HG03060 (cell line): ENCODE measurements at regions not wholly inside any gene's neighbourhood (a gene's known extent, or its start where the extent isn't known, plus 50 kb on each side); places are given as distances from the start of the nearest gene placed in this dataset.
"Not testable (repeated sequence)": the region's sequence is repeated elsewhere in the genome, so short reads cannot be mapped to it uniquely, and the experiment has no call there.

ENCODE experiments used
- ATAC-seq: cut with Tn5 transposase; IDR thresholded peaks from one replicate; pipeline ENCODE4 v1.9.1; 2021; ENCODE audit warnings: low read depth, moderate number of reproducible peaks; ENCODE audit not compliant: unreplicated experiment

DNA sequence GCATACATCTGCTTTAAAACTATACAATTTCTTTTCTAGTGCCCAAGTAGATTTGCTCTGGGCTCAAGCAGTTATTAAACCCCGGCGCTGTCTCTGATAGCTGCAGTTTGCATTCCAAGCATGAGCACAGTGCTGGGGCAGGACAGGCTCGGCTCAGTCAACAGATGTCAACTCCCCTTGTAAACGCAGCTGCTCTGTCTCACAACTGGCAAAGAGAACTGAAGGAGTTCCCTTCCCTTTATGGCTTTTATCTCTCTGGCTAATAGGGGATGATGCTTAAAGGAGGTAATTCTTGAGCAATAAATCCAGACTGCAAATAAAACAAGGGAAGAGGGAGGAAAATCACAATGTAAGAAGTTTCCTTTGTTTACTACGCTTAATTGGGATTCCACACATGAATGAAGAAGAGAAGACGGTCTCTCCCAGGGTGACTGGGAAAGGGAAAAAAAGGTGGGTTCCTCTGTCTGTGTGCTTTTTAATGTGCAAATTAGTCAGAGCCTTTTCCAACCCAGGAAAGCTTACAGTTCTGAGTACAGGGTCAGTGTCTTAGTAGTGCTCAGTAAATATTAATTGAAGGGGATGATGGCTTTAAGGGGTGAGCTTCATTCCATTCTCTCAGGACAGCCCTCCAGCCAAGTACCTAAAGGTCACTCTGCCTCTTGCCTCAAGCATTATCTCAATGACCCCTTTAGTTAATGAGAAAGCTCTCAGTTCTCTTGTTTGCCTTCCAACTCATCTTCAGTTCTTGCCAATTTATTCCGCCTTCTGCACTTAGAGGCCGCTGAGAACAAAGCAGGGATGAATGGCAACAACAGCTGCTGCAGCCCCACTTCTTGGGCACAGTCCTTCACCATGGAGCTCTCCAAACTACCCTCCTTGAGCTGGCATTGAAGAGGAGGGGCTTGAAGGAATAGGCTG lies 155.7 kb upstream of the JADE1 start:
- ATAC-seq = no peak

DNA sequence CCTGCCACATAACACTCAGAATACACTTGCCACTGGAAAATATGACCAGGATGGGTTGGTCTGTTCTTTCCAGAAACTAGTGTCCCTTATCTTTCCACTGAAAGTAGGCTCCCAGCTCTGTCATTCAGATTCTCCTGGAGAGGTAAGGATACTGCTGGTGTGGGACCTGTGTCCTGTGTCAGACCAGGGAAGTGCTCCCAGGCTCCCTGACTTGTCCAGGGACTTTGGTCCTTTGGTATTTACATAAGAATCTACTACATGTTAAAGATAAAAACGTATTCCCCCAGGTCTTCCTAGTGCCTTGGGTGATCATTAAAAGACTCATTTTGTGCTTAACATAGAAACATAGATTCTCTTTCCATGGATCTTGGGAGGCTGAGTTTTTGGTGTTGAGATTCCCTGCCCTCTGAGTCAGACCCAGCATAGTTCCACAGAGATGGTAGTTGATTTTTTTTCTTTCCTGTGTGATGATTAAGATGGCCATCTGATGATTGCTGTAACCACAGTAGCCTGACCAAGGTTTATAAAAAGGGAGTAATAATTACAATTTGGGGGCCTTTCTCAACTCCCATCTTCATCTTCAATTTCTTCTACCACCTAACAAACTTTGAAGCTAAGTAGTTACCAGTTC lies 159.8 kb upstream of the JADE1 start:
- ATAC-seq = no peak

DNA sequence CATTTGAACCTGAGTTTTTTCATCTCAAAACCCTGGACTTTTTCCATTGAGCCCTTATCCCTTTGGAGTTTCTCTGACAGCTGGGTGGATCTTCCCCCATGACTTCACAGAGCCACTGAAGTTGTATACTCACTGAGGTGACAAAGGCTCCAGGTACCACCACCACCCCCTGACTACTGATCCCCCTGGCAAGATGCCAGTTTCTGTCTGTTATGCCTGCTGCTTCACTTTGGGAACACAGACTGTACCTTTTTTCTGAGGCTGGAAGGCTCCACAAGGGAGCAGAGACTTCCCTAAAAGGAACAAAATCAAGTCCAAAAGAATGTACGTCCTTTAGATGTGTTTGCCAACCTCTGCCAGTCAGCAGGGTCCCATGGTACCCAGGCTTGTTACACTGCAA lies 160.3 kb upstream of the JADE1 start:
- ATAC-seq = no peak

DNA sequence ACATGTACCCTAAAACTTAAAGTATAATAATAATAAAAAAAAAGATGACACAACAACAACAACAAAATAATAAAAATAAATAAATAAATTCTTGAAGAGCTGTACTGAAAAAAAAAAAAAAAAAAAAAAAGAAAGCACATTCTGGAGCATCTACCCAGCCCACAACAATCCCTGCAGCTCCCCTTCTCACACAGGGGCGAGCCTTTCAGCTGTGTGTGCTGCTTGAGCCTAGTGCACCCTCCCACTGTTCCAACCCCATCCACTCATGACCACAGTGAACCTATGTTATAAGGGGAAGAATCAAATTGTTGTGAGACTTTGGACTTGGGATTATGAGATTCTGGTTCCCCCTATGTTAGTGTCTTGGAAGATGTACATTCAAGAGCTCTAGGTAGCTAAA lies 161.5 kb upstream of the JADE1 start:
- ATAC-seq = no peak

DNA sequence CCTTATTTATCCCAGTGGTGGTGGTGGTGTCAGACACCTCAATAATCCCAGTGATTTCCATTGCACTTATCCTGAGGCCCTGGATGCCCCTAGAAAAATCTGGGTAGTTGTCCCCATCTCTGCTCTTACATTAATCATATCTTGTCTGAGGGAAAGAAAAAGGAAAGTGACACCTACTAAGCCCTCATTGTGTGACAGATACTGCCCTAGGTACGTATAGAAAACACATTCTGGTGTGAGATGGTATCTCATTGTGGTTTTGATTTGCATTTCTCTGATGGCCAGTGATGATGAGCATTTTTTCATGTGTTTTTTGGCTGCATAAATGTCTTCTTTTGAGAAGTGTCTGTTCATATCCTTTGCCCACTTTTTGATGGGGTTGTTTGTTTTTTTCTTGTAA lies 162.6 kb upstream of the JADE1 start:
- not testable (repeated sequence) for ATAC-seq

DNA sequence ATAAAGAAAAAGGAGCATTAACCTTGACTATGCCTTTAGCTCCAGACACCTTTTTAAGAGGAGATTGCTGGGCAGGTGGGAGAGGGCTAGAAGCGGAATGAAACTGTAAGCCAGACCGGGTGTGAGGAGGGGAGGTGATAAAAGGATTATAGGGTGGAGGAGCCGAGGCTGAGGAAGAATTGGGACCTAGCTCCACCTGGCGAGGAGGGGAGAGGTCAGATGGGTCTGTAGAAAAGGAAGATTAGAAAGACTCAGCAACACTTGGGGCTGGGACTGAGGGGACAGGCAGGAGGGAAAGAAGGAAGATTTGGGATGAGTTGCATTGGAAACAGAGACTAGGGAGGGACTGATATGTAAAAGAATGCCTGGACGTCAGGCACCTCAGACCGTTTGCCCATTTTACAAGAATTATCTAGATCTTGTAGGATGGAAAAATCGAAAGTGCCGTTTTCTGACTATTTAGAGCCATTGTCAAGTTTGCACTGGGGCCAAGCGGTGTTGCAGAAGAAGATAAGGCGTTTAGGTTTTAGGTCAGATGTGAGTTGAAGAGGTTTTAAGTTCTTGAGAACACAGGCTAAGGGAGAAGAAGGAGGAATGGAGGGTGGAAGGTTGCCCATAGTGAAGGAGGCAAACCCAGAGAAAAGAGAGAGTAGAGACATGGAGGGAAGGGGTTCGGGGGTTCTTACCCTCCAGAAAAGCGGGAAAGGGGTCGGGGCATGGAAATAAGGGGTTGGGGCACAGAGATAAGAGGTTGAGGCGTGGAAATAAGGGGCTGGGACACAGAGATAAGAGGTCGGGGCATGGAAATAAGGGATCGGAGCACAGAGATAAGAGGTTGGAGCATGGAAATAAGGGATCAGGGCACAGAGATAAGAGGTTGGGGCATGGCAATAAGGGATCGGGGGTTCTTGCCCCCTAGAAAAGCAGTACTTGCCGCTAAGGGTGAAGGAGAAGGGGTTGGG lies 164.5 kb upstream of the JADE1 start:
- not testable (repeated sequence) for ATAC-seq

DNA sequence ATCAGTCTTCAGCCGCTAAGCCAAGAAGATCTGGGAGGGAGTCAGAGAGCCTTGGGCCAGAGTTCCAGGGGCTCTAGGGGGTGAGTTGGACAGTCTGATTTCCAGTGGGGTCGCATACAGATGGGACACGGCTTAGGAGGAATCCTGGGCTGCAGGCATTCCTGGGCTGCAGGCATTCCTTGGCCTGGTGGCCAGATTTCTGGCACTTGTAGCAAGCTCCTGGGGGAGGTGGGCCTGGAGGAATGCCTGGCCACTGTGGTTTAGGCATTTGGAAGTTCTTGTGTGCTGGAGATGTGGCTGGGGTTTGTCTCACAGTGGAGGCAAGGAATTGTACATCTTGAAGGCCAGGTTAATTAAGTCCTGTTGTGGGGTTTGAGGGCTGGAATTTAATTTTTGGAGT lies 165.4 kb upstream of the JADE1 start:
- not testable (repeated sequence) for ATAC-seq

DNA sequence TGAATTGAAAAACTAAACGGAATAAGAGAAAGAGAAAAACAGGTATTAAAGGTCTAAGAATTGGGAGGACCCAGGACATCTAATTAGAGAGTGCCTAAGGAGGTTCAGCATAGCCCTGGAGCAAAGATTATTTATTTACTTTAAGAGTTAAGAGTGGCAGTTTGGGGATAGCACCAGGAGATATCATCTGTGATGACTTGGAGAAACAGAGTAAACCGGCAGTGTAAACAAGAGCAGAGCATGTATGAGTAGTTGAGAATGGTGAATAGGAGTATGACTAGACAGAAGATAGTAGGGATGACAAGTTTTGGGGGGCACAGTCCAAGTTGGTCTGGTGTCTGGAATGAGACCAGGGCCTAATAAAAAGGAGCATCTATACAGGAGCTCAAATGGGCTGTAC lies 167.9 kb upstream of the JADE1 start:
- not testable (repeated sequence) for ATAC-seq

DNA sequence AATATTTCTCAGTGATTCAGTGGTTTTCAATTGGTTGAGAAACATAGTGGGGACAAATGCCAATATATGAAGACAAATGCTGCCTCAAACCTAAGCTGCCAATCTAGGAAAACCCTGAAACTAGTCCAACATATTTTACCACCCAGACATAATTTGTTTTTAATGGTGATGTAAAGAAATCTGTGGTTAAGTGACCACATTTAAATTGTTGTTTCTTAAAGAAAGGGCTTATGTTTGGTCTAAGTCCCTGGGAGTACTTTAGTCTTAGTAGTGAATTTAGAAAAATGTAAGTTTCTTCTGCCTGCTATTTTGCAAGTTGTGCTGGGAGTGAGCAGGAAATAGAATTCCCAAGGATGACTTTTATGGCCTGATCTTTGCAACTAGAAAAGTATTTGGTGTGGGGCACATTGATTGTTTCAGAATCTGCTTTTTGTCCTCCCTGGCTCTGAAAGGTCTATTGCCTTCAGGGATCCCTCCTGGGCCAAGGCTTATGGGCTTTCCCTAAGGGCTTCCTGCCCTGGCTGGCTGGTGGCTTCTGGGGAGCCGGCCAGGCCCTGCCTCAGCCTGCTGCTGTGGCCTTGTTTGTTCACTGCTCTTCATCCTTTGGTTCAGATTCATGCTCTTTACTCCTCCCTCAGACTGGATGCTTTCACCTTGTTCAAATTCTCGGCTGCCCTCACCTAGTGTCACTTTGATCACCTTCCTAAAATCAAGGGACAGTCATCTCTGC lies 169.8 kb upstream of the JADE1 start:
- ATAC-seq = no peak

DNA sequence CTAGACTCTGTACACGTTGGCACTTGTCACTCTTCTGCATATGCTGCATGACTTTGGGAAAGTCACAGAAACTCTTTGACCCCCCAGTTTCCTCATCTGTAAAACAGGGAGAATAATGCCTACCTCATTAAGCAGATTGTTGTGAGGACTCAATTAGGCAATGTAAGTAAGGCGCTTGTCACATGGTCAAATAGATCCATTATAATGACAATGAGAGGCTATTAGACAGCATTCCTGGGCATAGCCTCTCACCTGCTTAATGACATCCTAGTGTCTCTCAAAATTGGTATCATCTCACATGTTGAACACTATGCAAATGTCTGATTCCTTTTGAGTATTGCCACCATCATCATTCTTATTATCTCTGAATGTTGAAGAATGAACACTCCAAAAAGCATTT lies 172.6 kb upstream of the JADE1 start:
- ATAC-seq = no peak

DNA sequence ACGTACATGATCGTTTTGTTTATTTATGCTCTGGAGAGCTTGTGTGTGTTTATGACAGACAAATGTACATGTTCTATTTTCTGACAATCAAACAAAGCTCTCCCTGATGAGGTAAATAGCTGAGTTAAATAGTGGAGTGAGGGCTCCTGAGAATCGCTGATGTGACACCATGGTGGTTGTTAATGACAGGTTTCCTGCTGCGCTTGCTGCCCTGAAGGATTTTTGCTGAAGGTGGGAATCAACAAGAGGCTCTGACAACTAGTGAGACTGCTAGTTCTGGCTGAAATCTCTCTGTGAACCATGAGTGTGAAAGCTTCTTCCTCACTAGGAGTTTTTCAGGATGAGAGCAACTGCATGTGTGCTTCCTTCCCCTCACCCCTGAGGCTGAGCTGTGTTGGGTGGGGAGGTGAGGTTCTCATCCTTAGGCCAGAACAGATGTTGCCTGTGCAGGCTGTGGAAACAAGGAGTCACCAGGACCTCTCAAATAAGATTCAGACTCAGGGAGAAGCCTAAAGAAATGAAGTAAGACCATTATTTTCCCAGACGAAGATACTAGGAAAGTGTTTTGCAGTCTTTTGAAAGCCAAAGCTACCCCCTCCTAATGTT lies 173.4 kb upstream of the JADE1 start:
- ATAC-seq = no peak

DNA sequence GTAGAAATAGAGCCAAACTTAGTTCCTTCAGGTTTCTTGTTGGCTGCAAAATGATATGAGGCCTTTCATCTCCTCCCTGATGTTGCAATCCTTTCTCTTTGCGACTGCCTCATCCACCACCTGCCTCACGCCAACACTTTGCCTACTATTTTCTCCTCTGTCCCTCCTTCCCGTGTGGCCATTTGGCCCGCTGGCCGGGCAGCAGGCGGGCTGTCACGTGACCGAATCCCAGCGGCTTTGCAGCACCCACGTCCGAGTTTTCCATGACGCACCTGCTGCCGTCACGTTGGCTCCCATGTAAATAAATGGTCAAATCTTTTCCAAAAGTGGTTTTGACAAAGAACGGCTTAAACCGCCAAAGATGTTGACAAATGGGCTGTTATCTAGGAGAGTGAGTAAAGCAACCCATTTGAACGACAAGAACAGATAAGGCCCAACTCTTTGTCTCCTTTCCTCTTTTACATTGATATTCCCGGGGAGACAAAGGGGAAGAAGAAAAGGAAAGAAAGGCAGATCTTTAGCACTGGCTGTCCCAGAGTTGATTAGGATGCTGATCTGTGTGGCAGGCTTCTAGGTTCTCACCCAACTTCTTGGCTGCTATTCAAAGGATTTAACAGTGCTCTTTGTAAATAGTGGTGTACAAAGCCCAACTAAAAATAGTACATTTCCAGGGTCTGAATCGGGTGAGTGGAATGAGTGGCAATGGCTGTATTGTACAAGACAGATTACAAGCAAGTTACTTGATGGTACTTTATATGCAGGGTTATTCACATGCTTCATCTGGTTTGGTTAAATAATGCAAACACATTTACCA lies 174.2 kb upstream of the JADE1 start:
- no peak for ATAC-seq

DNA sequence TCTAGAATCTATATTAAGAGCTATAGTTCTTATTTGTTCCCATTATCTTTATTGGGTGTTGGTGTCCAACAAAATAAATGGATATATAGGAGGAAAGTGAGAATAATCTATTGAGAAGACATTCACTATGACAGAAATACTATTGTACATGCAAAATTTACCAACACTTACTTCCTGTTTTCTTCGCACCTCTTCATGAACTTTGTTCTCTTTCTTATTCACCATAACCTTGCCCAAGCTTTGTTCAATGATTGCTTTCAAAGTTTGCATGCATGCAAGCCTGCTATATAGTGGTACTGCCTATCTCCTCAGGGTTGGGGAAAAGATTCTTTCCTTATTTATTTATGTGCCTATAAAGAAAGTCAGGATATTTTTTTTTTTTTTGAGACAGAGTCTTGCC lies 176.4 kb upstream of the JADE1 start:
- no peak for ATAC-seq

DNA sequence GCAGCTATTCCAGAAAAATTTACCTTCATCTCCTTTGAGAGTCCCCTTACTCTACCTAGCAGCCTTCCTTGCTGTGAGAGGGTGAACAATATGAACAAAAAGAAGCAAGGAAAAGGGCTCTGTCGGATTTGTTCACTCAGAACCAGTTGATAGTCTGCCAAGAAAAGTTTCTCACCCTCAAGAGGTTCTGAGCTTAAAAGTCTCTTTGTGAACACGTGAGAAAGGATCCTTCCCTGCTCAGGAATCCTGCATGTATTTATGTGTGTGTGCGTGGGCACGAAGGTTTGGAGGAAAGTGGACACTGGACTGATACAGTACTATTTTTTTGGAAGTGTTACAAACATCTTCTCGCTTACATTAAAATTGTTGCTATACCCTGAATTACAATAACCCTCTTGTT lies 178.6 kb upstream of the JADE1 start:
- ATAC-seq = no peak

DNA sequence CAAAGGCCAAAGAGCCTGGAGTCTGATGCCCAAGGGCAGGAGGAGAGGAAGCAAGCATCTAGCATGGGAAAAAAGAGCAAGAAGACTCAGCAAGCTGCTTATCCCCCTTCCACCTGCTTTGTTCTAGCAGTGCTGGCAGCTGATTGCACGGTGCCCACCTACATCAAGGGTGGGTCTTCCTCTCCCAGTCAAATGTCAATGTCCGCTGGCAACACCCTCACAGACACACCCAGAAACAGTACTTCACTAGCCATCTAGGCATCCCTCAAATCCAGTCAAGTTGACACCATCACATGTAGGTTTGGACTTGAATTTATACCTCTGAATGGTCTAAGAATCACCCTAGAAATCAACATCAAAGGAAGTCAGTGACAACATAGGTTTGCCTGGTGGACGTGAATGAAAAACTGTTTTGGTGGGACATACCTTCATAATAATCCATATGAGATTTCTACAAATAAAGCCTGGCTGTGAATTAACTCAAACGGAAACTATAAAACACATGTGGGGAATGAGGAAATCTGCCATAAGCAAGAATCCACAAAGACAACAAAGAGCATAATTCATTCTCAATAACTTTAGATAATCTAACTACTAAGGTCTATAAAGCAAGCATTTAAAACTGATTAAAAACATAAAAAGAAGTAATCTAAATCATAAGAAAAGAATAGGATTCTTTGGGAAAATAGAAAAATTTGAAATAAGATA lies 185.8 kb upstream of the JADE1 start:
- no peak for ATAC-seq

DNA sequence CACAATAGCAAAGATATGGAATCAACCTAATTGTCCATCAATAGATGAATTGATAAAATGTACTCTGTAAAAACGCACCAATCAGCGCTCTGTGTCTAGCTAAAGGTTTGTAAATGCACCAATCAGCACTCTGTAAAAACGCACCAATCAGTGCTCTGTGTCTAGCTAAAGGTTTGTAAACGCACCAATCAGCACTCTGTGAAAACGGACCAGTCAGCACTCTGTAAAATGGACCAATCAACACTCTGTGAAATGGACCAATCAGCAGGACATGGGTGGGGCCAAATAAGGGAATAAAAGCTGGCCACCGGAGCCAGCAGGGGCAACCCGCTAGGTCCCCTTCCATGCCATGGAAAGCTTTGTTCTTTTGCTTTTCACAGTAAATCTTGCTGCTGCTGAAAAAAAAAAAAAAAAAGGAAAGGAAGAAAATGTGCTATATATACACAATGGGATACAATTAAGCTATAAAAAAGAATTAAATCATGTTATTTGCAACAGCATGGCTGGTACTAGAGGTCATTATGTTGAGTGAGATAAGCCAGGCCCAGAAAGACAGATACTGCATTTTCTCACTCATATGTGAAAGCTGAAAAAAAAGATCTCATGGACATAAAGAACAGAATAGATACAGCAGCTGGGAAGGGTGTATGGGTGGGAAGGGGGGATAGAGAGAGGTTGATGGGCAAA lies 189.1 kb upstream of the JADE1 start:
- not testable (repeated sequence) for ATAC-seq

DNA sequence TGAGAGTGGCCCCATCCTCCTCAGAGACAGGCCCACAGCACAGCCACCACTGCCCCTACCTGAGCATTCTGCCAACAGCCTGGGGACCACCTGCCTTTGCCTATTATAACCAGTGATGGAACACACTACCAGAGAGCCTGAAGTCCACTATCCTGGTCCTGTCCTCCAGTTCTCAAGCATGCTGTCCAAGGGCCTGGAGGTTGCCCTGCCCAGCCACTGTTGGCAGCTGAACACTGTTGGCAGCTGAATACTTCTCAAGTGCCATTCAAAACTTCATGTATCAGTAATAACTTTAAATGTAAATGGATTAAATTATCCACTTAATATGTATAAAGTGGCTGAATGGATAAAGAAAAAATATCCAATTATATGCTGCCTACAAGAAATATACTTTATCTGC lies 194.3 kb upstream of the JADE1 start:
- ATAC-seq = no peak

DNA sequence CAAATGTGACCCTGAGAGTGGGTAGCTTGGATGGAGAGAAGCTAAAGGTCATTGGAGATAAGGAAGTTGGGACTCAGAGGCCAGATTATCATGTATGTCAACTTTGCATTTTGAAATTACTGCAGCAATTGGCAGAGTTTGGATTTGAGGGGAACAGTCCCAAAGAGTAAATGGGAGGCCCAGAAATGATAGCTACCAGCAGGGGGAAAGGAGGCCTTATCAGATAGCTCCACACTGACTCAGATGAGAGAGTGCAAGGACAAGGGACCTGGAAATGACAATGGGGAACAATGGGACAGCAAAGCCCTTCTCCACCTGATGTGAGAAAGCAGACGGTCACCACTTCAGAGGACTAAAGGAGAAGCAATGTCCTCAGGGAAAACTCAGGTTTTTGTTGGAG lies 201.5 kb upstream of the JADE1 start:
- ATAC-seq = no peak
